ENCODE measurements at regions not wholly inside any gene's neighbourhood (a gene's known extent, or its start where the extent isn't known, plus 50 kb on each side); places are given as distances from the start of the nearest gene placed in this dataset.

GRCh38 chr16:16830401-16830800 lies 451.5 kb downstream of the NPIPA7 start:
- Histone ChIP-seq H3K27ac (no peak overlapping the region), H3K36me3 (no peaks in the 10 kb centered on the region), H3K4me1 (no peaks in the 10 kb centered on the region), H3K27me3 (peaks cover 0 to 5% (median 0%) of the 10 kb centered on the region in 4 donors), H3K4me3 (no peak overlapping the region), H3K9me3 (no peaks in the 10 kb centered on the region)
- DNase-seq: no peak
- TF ChIP-seq CTCF (IDR thresholded peaks at IDR 0.05) (no peak), POLR2A (IDR thresholded peaks at IDR 0.05) (no peak)
- intact Hi-C loops (cut with DNase I): no loop called here
- 50 to 69% methylated on average over 1 of the region's 1 CpG for WGBS, 2 donors

- no peak for TF ChIP-seq CTCF (IDR thresholded peaks at IDR 0.05)
- TF ChIP-seq POLR2A (IDR thresholded peaks at IDR 0.05): no peak
- WGBS, 2 donors: 37 to 42% methylated on average over 2 of the region's 2 CpGs
- H3K27ac ChIP-seq: no peak overlapping the region
Observed at GRCh38 chr16:16830973-16831372, 452.0 kb downstream of the NPIPA7 start.

DNA sequence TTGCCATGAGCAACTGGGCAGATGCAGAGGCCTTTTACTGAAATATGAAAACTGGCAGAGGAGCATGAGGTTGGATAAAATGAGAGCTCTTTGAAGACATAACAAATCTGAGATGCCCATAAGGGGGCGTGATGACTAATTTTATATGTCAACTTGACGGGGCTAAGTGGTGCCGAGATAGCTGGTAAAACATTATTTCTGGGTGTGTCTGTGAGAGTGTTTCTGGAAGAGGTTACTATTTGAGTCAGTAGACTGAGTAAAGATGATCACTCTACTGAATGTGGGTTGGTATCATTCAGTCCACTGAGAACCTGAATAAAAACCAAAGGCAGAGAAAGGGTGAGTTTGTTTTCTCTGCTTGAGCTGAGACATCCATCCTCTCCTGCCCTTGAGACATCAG lies 454.2 kb downstream of the NPIPA7 start:
- no peak for DNase-seq
- H3K27ac ChIP-seq: no peak overlapping the region
- no peaks in the 10 kb centered on the region for H3K4me1 ChIP-seq
- WGBS, 2 donors: 60 to 78% methylated on average over 3 of the region's 3 CpGs
- no peaks in the 10 kb centered on the region for H3K36me3 ChIP-seq
- peaks cover 0 to 5% (median 0%) of the 10 kb centered on the region in 4 donors for H3K27me3 ChIP-seq
- no peak overlapping the region for H3K4me3 ChIP-seq
- no peak for TF ChIP-seq POLR2A (IDR thresholded peaks at IDR 0.05)
- no peak for TF ChIP-seq CTCF (IDR thresholded peaks at IDR 0.05)
- no peaks in the 10 kb centered on the region for H3K9me3 ChIP-seq
- intact Hi-C loops (cut with DNase I): no loop called here

More at GRCh38 chr16:16830973-16831372, 452.0 kb downstream of the NPIPA7 start:
- DNase-seq: no peak
- Histone ChIP-seq H3K27me3 (peaks cover 0 to 5% (median 0%) of the 10 kb centered on the region in 4 donors), H3K4me1 (no peaks in the 10 kb centered on the region), H3K9me3 (no peaks in the 10 kb centered on the region), H3K36me3 (no peaks in the 10 kb centered on the region), H3K4me3 (no peak overlapping the region)
- intact Hi-C loops (cut with DNase I): no loop called here

- Histone ChIP-seq H3K27ac (no peak overlapping the region), H3K36me3 (no peaks in the 10 kb centered on the region), H3K4me3 (no peak overlapping the region), H3K27me3 (no peaks in the 10 kb centered on the region), H3K4me1 (peaks cover 0 to 19% (median 0%) of the 10 kb centered on the region in 3 donors), H3K9me3 (no peaks in the 10 kb centered on the region)
- no peak for DNase-seq
- TF ChIP-seq CTCF (IDR thresholded peaks at IDR 0.05) (no peak), POLR2A (IDR thresholded peaks at IDR 0.05) (no peak)
- intact Hi-C loops (cut with DNase I): no loop called here
- 31 to 41% methylated on average over 5 of the region's 5 CpGs for WGBS, 2 donors
Observed at GRCh38 chr16:16850274-16850673, 471.3 kb downstream of the NPIPA7 start.

GRCh38 chr16:16857012-16857411 lies 478.1 kb downstream of the NPIPA7 start:
- Histone ChIP-seq H3K4me1 (peaks cover 0 to 14% (median 2%) of the 10 kb centered on the region in 3 donors), H3K36me3 (no peaks in the 10 kb centered on the region), H3K9me3 (no peaks in the 10 kb centered on the region), H3K27ac (no peak overlapping the region), H3K4me3 (no peak overlapping the region), H3K27me3 (peaks cover 0 to 16% (median 0%) of the 10 kb centered on the region in 4 donors)
- no peak for TF ChIP-seq POLR2A (IDR thresholded peaks at IDR 0.05)
- TF ChIP-seq CTCF (IDR thresholded peaks at IDR 0.05): no peak
- intact Hi-C loops (cut with DNase I): no loop called here
- DNase-seq: no peak
- 0% methylated on average over 1 of the region's 1 CpG; no CpG with 5 or more reads in 1 of the 2 donors for WGBS, 2 donors

Data from esophagus squamous epithelium (tissue), 5 donors.